ENCODE measurements at regions not wholly inside any gene's neighbourhood (a gene's known extent, or its start where the extent isn't known, plus 50 kb on each side); places are given as distances from the start of the nearest gene placed in this dataset.
A peak's percentile ranks its signal among the peaks of the same experiment; 100 is the strongest.
"Not testable (repeated sequence)": the region's sequence is repeated elsewhere in the genome, so short reads cannot be mapped to it uniquely, and the experiment has no call there.

DNA sequence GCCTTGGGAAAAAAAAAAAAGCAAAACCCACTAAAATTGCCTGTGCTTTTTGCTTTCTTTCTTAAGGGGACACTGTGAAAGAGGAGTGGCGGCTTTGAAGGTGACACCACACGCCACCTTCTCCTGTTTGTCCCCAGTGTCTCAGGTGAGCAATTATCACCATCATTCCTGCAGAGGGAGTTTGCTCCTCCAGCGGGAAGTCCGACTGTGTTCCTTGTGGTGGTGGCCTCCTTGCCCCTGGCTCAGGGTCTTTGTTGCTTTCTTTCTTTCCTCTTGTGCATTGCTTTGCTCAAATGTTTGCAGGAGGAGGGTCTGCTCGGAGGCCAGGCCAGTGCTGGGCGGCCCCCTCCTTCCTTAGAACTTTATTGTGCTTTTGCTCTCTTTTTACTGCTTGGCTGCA lies 164.3 kb upstream of the CXCR4 start:
- intact Hi-C loops (cut with DNase I), result no loop called here
- ATAC-seq (ENCODE audit: poor library complexity) (no peak), DNase-seq (no peak)

DNA sequence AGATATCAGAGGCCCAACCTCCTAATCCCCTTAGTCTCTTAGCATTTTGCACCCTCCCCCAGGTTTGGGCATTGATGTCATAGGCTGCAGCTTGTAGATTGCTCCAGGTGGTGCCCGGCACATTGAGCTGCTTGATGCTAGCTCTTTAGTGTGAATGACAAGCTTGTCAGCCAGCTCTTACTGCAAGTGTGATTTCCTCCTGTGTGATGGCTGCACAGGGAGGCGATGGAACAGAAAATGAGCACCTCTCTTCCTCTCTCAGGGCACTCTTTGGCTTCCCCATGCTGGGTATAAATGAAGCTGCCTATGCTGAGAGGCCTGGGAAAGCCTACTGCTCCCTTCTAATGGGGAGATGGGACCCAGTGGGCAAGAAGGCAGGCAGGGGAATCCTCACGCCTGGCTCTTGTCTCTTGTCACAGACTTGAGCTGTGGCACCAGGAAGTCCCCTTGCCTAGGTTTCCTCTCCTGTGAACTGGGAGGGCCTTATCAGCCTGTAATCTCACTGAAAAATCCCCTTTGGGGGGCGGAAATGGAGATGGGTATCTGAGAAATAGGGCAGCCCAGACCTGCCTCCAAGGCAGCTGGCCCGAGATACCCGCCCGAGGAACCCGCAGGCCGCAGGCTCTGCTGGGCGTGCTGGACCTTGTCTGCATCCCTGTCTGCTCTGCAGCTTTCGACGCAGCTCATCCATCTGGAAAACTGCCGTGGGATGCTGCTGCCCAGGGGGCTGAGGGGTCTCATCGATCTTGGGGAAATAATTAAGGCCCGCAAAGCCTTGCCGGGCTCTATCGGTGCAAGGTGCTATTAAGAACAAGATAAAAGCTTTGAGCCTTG lies 163.5 kb upstream of the CXCR4 start:
- DNase-seq, result no peak
- intact Hi-C loops (cut with DNase I), result no loop called here
- no peak for ATAC-seq (ENCODE audit: poor library complexity)

DNA sequence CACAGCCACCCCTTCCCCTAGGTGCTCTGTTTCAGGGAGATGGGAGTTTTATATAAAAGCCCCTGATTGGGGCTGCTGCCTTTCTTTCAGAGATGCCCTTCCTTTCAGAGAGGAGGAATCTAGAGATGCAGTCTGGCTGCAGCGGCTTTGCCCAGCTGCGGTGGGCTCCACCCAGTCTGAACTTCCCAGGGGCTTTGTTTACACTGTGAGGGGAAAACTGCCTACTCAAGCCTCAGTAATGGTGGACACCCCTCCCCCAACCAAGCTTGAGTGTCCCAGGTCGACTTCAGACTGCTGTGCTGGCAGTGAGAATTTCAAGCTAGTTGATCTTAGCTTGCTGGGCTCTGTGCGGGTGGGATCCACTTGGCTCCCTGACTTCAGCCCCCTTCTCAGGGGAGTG lies 148.4 kb upstream of the CXCR4 start:
- DNase-seq; intact Hi-C loops (cut with DNase I); ATAC-seq (ENCODE audit: poor library complexity): not testable (repeated sequence)

DNA sequence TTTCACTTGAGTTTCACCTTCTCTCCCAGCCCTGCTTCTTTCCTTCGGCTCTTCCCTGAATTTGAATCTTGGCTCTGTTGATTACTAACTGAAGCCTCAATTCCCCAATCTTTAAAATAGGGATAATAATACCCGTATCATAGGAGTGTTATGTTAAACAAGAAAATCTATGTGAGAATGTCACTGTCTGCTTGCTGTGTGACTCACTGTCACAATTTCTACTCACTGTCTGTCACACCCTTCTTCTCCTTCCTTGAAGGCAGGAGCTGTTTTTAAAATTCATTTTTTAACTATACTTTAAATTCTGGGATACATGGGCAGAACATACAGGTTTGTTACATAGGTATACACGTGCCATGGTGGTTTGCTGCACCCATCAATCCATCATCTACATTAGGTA lies 141.6 kb upstream of the CXCR4 start:
- intact Hi-C loops (cut with DNase I), result no loop called here
- ATAC-seq (ENCODE audit: poor library complexity) (no peak), DNase-seq (no peak)

DNA sequence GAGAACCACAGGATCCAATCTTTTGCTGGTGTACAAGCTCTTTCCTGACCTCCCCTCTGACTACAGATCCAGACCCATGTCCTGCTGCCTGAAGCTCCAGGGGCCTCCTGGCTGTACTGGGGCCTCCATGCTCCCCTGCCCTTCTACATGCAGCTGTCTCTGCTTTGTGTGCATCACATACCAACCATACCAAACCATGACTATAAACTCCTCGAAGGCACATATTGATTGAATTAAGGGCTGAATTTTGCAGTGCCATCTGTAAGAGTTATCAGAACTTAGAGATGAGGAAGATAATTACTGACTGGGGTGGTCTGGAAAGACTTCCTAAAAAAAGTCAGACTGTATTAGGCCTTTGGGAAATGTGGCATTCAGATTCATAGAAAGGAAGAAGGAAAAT lies 139.9 kb upstream of the CXCR4 start:
- ATAC-seq (ENCODE audit: poor library complexity) (no peak), DNase-seq (no peak)
- intact Hi-C loops (cut with DNase I), result no loop called here

DNA sequence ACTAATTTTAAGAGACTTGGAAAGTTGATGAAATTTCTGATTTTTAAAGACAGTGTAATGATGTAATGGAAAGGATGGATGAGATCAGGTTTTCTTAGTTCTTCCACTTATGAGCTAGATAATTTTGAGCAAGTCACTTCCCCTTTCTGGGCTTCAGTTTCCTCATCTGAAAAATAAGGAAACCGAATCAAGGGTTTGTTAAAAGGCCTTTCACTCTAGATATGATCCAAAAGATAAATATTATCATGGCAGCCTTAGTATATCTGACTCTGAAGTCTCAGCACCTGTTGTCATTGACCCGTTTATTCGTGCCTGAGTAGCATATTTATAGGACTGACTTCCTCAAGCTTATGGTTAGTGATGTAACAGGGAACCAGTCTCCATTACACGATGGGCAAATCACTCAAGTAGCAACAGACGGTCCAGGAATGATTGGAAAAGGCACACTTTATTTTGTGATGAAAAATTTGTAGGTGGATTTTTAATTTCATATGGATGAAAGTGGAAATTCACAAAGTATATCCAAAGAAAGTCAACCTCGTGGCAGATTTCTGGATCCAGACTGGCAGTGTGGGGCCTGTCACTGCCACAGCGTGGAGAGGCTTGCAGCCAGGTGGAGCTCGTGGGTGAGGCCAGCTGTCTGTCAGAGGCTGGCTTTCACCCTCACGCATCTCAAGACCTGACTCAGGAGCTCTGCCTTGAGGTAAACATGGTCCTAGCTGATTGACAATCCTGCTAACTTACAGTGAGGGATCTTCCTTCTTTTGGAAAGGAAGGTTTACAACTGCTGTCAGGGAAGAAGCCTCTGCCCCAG lies 137.9 kb upstream of the CXCR4 start:
- DNase-seq (no peak), ATAC-seq (ENCODE audit: poor library complexity) (no peak)
- intact Hi-C loops (cut with DNase I), result no loop called here

DNA sequence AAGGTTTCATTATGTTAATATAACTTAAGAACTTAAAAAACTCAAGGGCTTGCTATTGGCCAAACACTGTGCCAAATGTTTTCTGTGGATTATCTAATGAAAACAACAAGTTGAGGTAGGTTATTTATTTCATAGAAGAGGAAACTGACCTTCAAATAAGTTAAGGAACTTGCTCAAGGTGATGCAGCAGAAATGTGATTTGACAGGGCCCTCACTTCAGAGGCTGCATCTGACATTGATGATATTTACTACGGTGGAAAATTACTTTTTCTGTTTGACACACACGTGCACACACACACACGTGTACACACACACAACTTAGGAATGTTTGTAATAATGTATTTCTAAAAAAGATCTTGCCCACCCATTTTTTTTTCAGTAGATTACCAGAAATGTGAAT lies 137.2 kb upstream of the CXCR4 start:
- intact Hi-C loops (cut with DNase I), result no loop called here
- no peak for DNase-seq
- ATAC-seq (ENCODE audit: poor library complexity), result no peak

DNA sequence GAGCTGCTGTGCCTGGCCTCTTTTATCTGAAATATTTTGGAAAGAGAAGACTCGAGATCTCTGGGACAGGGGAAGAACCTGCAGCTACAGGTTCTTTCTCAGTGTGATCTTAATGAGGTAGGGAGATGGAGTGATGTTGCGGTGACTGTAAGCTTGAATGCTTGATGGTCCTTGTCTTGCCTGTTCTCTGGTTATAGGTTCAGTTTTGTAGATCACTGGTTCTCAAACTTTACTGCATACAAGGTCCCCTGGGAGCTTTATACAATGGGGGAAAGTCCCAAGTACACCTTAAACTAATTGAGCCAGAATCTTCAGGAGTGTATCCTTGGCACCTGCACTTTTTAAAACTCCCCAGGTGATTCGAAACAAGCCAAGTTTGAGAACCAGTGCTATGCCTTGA lies 136.7 kb upstream of the CXCR4 start:
- DNase-seq (no peak), ATAC-seq (ENCODE audit: poor library complexity) (no peak)
- intact Hi-C loops (cut with DNase I), result no loop called here

DNA sequence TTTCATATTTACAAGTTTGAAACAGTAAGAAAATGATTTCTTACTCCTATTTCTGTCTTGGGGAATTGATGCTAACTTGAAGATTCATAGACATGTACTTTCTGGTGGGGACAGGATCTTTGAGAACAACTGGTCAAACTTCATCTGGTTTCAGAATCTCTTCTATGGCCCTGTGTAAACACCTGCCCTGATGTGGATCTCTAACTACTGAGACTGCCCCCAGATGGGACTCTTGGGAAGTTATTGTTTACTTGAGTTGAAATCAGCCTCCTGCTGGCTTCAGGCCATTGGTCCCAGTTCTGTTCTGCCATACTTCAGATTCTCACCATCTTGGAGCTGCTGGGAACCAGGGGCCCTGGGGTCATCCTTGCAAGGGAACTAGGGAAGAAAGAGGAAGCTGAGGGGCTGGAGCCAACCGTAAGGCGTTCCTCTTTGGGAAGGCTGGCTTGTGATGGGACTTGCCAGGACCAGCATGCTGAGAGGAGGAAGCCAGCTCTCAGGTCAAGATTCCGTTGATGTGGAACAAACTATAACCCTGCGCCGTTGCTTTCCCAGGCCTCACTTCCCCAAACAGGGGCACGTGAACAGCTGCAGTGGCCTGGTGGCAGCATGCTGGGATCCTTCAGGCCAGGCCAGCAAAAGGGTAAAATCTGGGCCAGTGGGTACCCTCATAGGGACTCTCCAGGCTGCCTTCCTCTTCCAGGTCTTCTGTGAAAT lies 135.5 kb upstream of the CXCR4 start:
- intact Hi-C loops (cut with DNase I), result no loop called here

DNA sequence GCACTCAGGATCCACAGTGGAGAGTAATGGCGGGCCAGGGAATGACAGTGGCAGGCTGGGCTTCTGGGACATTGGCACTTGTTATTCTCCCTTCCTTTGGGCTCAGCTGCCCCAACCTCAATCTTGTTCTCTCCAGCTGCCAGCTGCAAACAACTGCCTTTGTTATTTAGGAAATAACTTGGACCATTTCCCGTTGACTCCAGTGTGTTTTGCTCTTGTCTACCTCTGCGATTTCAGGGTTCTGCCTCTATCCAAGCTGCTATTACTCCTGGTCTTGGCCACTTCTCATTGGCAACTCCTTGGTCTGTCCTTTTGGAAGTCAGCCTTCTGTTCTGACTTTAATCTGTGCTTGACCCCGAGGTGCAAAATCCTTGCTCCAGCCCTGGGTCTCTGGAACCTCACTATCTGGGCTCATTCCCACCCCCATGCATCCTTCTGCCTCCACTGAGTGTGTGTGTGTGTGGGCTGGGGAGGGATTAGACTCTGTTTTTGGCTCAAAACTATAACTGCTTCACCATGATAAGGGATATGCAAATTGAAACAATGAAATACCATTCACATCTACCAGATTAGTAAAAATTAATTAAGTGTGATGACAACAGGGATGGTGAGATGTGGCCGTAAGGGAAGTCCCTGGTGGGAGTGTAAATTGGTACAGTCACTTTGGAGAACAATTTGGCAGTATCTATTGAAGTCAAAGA lies 134.1 kb upstream of the CXCR4 start:
- intact Hi-C loops (cut with DNase I), result no loop called here
- ATAC-seq (ENCODE audit: poor library complexity) (peak; percentile 45), DNase-seq (peak; percentile 38)

More for the DNA sequence above, 135.5 kb upstream of the CXCR4 start:
- DNase-seq (peak; percentile 60), ATAC-seq (ENCODE audit: poor library complexity) (peak; percentile 57)

DNA sequence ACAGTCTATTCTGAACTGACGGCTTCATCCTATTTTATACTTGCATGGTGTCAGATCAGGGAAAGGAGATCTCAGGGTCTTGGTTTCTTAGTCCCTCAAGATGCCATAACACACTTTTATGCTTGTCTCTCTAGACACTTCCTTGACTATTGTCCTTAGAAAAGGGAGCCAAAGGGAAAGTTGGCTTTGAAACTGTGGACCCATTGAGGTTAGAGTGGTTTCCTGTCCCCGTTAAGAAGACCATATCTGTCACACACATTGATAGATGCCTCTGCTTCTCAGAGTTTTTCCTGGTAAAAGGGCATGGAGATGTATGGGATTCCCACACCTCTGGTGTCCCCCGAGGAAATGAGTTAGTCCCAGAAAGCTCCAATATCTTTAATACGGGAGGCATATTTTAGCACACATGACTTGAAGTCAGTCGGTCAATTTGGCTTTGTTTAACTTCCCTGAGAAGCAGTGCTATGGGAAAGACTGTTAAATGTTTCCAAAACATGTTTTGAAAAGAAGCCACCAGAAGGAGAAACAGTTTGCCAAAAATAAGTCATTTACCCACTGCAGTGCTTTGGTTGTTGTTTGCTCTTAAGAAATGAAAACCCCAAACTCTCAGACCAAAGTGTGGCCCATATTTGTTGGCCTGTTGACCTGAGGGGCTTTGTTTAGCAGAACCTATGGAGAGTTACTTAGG lies 133.4 kb upstream of the CXCR4 start:
- ATAC-seq (ENCODE audit: poor library complexity), result peak; percentile 11

DNA sequence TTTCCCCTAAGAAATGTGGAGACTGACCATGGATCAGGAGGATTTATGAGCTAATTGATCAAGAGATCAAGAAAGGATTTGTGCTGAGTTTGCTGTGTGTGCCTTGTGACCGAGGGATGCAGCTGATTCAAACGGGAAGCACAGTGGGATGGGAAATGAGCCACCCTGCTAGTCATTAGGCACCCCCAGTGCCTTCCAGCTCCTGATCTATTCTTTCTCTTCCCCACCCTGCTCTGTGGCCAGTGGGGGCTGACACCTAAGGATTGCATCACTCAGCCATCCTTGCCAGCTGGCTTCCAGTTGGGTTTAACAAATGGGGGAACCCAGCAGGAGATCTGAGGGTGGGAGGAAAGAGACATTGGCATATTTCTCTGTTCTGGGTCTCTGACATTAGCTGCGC lies 132.2 kb upstream of the CXCR4 start:
- no peak for ATAC-seq (ENCODE audit: poor library complexity)
- DNase-seq, result no peak
- intact Hi-C loops (cut with DNase I), result no loop called here

More for the DNA sequence above, 133.4 kb upstream of the CXCR4 start:
- intact Hi-C loops (cut with DNase I), result no loop called here
- DNase-seq, result no peak

DNA sequence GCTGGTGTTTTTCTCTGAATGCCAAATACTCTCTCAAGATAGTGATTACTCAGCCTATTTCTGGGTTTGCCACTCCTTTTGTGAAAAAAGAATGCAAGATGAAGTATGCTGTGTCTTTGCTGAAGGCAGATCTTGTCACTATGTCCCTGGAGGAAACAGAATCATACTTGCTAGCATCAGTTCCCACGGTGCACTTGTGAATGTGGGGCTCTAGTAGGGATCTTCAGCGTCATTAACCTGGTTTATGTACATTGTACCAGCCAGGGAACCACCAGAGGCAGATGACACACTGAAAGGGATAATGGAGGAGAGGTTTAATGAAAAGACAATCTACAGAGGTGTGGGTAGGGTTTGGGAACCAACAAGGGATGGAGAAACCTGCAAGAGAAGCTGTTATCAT lies 131.0 kb upstream of the CXCR4 start:
- no peak for ATAC-seq (ENCODE audit: poor library complexity)
- no peak for DNase-seq

DNA sequence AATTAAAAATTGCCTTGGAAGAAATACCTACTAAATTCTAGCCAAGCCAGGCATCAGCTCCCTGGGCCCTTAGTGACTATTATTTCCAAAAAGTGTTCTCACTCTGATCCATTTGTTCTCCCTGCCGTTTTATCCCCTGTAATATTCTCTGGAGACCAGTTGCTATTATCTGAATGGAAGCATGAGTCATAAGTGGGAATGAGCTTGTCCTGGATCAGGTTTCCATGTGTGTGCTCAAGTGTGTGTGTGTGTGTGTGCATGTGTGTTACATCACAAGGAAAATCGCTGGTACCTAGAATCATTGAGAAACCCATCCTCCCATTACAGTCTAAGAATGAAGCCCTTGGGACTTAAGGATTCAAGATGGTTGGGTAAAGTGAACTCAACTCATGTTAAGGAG lies 130.3 kb upstream of the CXCR4 start:
- DNase-seq (no peak), ATAC-seq (ENCODE audit: poor library complexity) (peak; percentile 64)
- intact Hi-C loops (cut with DNase I), result no loop called here

More for the DNA sequence above, 131.0 kb upstream of the CXCR4 start:
- intact Hi-C loops (cut with DNase I), result no loop called here

DNA sequence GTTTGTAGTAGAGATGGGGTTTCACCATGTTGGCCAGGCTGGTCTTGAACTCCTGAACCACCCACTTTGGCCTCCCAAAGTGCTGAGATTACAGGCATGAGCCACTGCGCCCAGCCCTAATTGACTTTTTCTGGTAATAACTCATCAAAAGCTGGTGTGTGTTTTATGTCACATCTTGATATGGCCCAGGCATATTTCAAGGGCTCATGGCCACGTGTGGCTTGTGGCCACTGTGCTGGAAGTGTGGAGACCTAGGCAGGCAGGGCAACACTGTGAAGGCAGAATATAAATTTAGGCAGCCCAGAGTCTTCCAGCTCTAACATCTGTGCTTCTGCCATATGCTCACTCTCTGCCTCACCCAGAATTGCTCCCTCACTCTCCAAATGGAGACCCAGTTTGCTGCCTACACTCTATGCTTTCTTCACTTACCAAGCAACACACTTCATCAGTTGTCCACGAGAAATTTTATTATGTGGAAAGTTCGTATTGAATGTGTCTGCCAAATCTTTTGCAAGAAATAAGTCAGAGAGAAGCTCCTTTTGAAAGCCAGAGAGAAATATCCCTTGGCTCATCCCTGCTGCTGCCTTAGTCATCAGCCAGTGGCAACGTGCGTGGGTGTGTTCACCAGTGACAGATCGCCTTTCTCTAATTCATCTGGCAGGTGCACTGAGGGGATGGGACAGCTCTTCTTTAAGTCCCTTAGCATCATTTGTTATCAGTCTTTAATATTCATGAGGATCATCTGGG lies 129.4 kb upstream of the CXCR4 start:
- ATAC-seq (ENCODE audit: poor library complexity), result peak; percentile 48
- intact Hi-C loops (cut with DNase I), result no loop called here
- peak; percentile 48 for DNase-seq

DNA sequence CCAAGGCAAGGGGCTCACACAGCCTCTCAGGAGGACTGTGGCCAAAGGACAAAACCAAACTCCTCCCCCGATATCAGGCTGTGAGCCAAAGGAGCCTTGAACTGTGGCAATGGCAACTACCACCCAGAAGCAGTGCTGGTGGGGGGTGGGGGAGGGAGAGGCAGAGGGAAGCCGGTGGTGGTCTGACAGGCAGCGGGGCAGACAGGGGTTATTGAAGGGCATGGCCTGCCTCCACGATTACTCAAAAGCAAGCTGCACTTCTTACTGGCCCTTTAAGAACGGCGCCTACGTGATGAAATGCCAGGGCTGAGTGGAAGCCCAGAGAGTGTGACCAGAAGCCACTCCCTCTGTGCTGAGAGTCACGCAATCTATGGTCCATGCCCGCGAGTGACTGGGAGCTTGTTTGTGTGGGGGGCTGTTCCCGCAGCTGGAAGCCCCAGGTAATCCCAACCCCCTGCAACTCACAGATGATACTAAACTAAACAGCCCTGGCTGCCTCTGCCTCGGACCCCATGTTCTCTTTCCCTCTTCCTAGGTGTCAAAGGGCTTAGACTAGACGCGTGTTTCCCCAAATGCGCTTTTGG lies 128.2 kb upstream of the CXCR4 start:
- intact Hi-C loops (cut with DNase I), result no loop called here
- DNase-seq, result peak; percentile 64
- peak; percentile 63 for ATAC-seq (ENCODE audit: poor library complexity)

DNA sequence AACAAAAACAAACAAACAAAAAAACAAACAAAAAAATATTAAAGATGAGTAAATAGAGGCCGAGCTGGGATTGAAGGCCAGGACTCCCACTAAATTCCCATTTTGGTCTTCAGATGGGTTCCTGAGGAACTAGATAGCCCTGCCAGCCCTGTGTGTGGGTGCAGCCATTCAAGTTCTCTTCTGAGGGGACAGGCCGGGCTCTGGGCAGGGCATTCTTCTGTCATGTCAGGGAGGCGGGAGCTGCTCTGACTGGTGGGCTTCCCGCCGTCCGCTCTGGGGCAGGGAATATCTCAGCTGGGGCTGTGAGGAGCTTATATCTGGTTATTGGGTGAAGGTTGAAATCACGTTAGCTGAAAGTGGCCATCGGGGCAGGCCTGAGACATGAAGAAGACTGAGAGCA lies 127.3 kb upstream of the CXCR4 start:
- ATAC-seq (ENCODE audit: poor library complexity) (no peak), DNase-seq (no peak)
- intact Hi-C loops (cut with DNase I), result no loop called here

Measured in Right ventricle myocardium superior (tissue), 1 donor.